ENCODE measurements at regions not wholly inside any gene's neighbourhood (a gene's known extent, or its start where the extent isn't known, plus 50 kb on each side); places are given as distances from the start of the nearest gene placed in this dataset.
"Not testable (repeated sequence)": the region's sequence is repeated elsewhere in the genome, so short reads cannot be mapped to it uniquely, and the experiment has no call there.

GRCh38 chr6:17220040-17220910 is 60.9 kb upstream of the RBM24 start:
- DNase-seq: no peak
- TF ChIP-seq CTCF (IDR thresholded peaks at IDR 0.05; ENCODE audit: low read depth, low read length): no peak
- Histone ChIP-seq H3K9me3 (ENCODE audit: severe bottlenecking) (no peaks in the 10 kb centered on the region), H3K4me3 (ENCODE audit: low read depth, low read length) (no peak overlapping the region), H3K27me3 (ENCODE audit: insufficient read depth, low read depth, severe bottlenecking) (no peaks in the 10 kb centered on the region), H3K27ac (no peak overlapping the region), H3K36me3 (no peaks in the 10 kb centered on the region)

DNA sequence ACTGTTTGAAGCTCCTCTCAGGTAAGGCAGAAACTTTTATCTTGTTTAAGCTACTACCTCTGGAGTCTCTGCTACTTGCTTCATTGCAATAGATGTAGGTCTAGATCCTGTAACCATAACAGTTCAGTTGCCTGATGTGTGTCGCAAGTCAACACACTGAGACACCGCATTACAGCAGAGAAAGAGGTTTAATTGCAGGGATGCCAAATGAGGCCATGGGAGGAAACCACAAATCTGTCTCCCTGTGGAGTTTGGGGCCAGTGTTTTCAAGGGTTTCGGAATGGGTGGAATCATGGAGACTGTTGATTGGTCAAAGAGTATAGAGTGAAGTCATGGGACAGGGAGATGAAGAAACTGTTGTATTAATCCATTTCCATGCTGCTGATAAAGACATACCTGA is 57.1 kb upstream of the RBM24 start:
- TF ChIP-seq CTCF (IDR thresholded peaks at IDR 0.05; ENCODE audit: low read depth, low read length): no peak
- Histone ChIP-seq H3K27ac (no peak overlapping the region), H3K9me3 (ENCODE audit: severe bottlenecking) (no peaks in the 10 kb centered on the region), H3K4me3 (ENCODE audit: low read depth, low read length) (no peak overlapping the region), H3K36me3 (no peaks in the 10 kb centered on the region), H3K27me3 (ENCODE audit: insufficient read depth, low read depth, severe bottlenecking) (no peaks in the 10 kb centered on the region)
- DNase-seq: no peak

GRCh38 chr6:17224501-17224900 is 56.7 kb upstream of the RBM24 start:
- not testable (repeated sequence) for H3K27me3 ChIP-seq (ENCODE audit: insufficient read depth, low read depth, severe bottlenecking); H3K36me3 ChIP-seq; H3K27ac ChIP-seq; DNase-seq; H3K4me3 ChIP-seq (ENCODE audit: low read depth, low read length); H3K9me3 ChIP-seq (ENCODE audit: severe bottlenecking)

- Histone ChIP-seq H3K4me3 (ENCODE audit: low read depth, low read length) (no peak overlapping the region), H3K9me3 (ENCODE audit: severe bottlenecking) (no peaks in the 10 kb centered on the region), H3K36me3 (no peaks in the 10 kb centered on the region), H3K27me3 (ENCODE audit: insufficient read depth, low read depth, severe bottlenecking) (no peaks in the 10 kb centered on the region), H3K27ac (no peak overlapping the region)
- no peak for DNase-seq
- no peak for TF ChIP-seq CTCF (IDR thresholded peaks at IDR 0.05; ENCODE audit: low read depth, low read length)
Measured at GRCh38 chr6:17225767-17226630, 55.2 kb upstream of the RBM24 start.

DNA sequence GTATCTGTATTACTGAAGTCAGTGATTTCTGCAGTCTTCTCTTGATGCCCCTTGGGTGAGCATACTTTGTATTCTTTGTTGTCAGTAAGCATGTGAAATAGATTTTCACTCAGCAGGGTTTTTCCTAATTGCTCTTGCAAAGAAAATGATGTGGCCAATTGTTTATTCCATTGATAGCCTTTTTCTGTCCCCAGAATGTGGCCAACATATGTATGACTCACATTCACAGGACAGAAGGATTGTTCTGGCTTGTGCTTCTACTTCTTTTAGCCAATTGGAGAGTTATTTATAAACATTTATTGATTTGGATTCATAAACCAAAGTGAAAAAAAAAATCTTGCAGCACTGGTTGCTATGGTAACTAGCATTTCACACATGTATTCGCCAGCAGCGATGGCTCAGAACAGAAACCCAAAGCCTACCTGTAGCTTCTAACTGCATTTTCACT is 54.4 kb upstream of the RBM24 start:
- TF ChIP-seq CTCF (IDR thresholded peaks at IDR 0.05; ENCODE audit: low read depth, low read length): no peak
- Histone ChIP-seq H3K27ac (no peak overlapping the region), H3K27me3 (ENCODE audit: insufficient read depth, low read depth, severe bottlenecking) (no peaks in the 10 kb centered on the region), H3K9me3 (ENCODE audit: severe bottlenecking) (no peaks in the 10 kb centered on the region), H3K4me3 (ENCODE audit: low read depth, low read length) (no peak overlapping the region), H3K36me3 (no peaks in the 10 kb centered on the region)
- no peak for DNase-seq

GRCh38 chr6:17227403-17227802 is 53.8 kb upstream of the RBM24 start:
- DNase-seq: no peak
- no peak for TF ChIP-seq CTCF (IDR thresholded peaks at IDR 0.05; ENCODE audit: low read depth, low read length)
- H3K27me3 ChIP-seq (ENCODE audit: insufficient read depth, low read depth, severe bottlenecking): no peaks in the 10 kb centered on the region

More at GRCh38 chr6:17227403-17227802, 53.8 kb upstream of the RBM24 start:
- H3K9me3 ChIP-seq (ENCODE audit: severe bottlenecking): no peaks in the 10 kb centered on the region
- no peak overlapping the region for H3K4me3 ChIP-seq (ENCODE audit: low read depth, low read length)
- H3K36me3 ChIP-seq: no peaks in the 10 kb centered on the region
- H3K27ac ChIP-seq: no peak overlapping the region
